ENCODE measurements at regions not wholly inside any gene's neighbourhood (a gene's known extent, or its start where the extent isn't known, plus 50 kb on each side); places are given as distances from the start of the nearest gene placed in this dataset.

GRCh38 chr17:14925498-14925897, 339.6 kb downstream of the PMP22 start:
- peak; percentile 67 for ATAC-seq
- TF ChIP-seq ZNF17 (CRISPR knock-in tag; IDR thresholded peaks at IDR 0.05): no peak
- TF ChIP-seq ZNF660 (CRISPR knock-in tag; IDR thresholded peaks at IDR 0.05; ENCODE audit: borderline replicate concordance, low read depth): no peak
- TF ChIP-seq ZFP82 (CRISPR knock-in tag; IDR thresholded peaks at IDR 0.05; ENCODE audit: borderline replicate concordance): no peak
- TF ChIP-seq, protein P1, sequence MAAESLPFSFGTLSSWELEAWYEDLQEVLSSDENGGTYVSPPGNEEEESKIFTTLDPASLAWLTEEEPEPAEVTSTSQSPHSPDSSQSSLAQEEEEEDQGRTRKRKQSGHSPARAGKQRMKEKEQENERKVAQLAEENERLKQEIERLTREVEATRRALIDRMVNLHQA (CRISPR knock-in tag; IDR thresholded peaks at IDR 0.05): no peak
- no peak for TF ChIP-seq ZNF337 (CRISPR knock-in tag; IDR thresholded peaks at IDR 0.05; ENCODE audit: borderline replicate concordance, low read depth)
- TF ChIP-seq, protein P2, sequence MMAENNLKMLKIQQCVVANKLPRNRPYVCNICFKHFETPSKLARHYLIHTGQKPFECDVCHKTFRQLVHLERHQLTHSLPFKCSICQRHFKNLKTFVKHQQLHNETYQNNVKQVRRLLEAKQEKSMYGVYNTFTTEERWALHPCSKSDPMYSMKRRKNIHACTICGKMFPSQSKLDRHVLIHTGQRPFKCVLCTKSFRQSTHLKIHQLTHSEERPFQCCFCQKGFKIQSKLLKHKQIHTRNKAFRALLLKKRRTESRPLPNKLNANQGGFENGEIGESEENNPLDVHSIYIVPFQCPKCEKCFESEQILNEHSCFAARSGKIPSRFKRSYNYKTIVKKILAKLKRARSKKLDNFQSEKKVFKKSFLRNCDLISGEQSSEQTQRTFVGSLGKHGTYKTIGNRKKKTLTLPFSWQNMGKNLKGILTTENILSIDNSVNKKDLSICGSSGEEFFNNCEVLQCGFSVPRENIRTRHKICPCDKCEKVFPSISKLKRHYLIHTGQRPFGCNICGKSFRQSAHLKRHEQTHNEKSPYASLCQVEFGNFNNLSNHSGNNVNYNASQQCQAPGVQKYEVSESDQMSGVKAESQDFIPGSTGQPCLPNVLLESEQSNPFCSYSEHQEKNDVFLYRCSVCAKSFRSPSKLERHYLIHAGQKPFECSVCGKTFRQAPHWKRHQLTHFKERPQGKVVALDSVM (CRISPR knock-in tag; IDR thresholded peaks at IDR 0.05): no peak
- 0 out of 2 replicates have a peak, but pooled peaks have one; percentile 20 for TF ChIP-seq PHF21A (CRISPR knock-in tag; IDR thresholded peaks at IDR 0.05)
- TF ChIP-seq RXRB (CRISPR knock-in tag; IDR thresholded peaks at IDR 0.05; ENCODE audit: borderline replicate concordance): peak; percentile 61
- peak; percentile 63 for TF ChIP-seq HNF4G (IDR thresholded peaks at IDR 0.05; ENCODE audit: borderline replicate concordance, low read depth, low read length)
- no peak for TF ChIP-seq HNF4G (CRISPR knock-in tag; IDR thresholded peaks at IDR 0.05; ENCODE audit: borderline replicate concordance, low read depth)
- no peak for TF ChIP-seq HOXA5 (CRISPR knock-in tag; IDR thresholded peaks at IDR 0.05)
- peak; percentile 77 for TF ChIP-seq HNF4A (CRISPR knock-in tag; IDR thresholded peaks at IDR 0.05)
- no peak for TF ChIP-seq AGO1 (IDR thresholded peaks at IDR 0.05; ENCODE audit: low read depth, low read length, poor library complexity, severe bottlenecking)
- no peak for TF ChIP-seq ZFP36L2 (CRISPR knock-in tag; IDR thresholded peaks at IDR 0.05)
- TF ChIP-seq RARA (CRISPR knock-in tag; IDR thresholded peaks at IDR 0.05): peak; percentile 79
- no peak for TF ChIP-seq ZNF646 (CRISPR knock-in tag; IDR thresholded peaks at IDR 0.05)
- no peak for TF ChIP-seq ZNF354B (CRISPR knock-in tag; IDR thresholded peaks at IDR 0.05)
- TF ChIP-seq ZNF558 (CRISPR knock-in tag; IDR thresholded peaks at IDR 0.05; ENCODE audit: borderline replicate concordance): no peak

More at GRCh38 chr17:14925498-14925897, 339.6 kb downstream of the PMP22 start:
- ChIA-PET CTCF (ENCODE audit: low intra/inter-chr PET ratio, low total read pairs) (no interaction called here), POLR2A (no interaction called here)
- Histone ChIP-seq H3K4me2 (ENCODE audit: low read depth, low read length) (peak overlapping the region; percentile 29; the same call in 1 of the 2 replicates), H3K9ac (ENCODE audit: insufficient read depth, low read depth, low read length) (no peak overlapping the region), H3K36me3 (replicated peaks in 1 of 2; ENCODE audit: control insufficient read depth in 1 of 2, insufficient read depth in 2 of 2, low read length in 2 of 2) (no peaks in the 10 kb centered on the region), H3K27ac (ENCODE audit: extremely low read length, insufficient read depth, low read length) (no peak overlapping the region), H3K27me3 (ENCODE audit: control insufficient read depth in 1 of 2, insufficient read depth in 2 of 2, low read length in 2 of 2) (no peaks in the 10 kb centered on the region), H3K4me1 (ENCODE audit: insufficient read depth, low read length) (peaks cover 17% of the 10 kb centered on the region), H3K9me3 (ENCODE audit: low read length) (peaks cover 16% of the 10 kb centered on the region), H2AFZ (ENCODE audit: low read length) (no peak overlapping the region), H3K4me3 (replicated peaks in 1 of 3; ENCODE audit: insufficient read depth in 1 of 3, low read depth in 2 of 3, low read length in 3 of 3) (no peak overlapping the region), H3K79me2 (ENCODE audit: insufficient read depth, low read length) (no peaks in the 10 kb centered on the region), H4K20me1 (ENCODE audit: insufficient read depth, low read length) (no peaks in the 10 kb centered on the region)
- intact Hi-C loops (cut with micrococcal nuclease; ENCODE audit: unreplicated experiment): no loop called here
- FAIRE-seq (peak; percentile 8), DNase-seq (ENCODE audit: low spot score) (peak; percentile 20)
- WGBS (ENCODE audit: low lambda C conversion rate): 21% methylated on average over 2 of the region's 2 CpGs
- BruUV-seq (replicated peaks): no TSS peak
- in situ Hi-C loops (cut with HindIII; ENCODE audit: extremely low pct_ligation_motif_present, low pct_unique_long_range_greater_than_20kb): loop anchor here (10.0 to 25.0 kb wide), 2 partner anchors 663 to 1331 kb away; no protein-coding TSS in a partner anchor

Measured in HepG2 (cell line).